DND-41 (cell line): ENCODE measurements at regions not wholly inside any gene's neighbourhood (a gene's known extent, or its start where the extent isn't known, plus 50 kb on each side); places are given as distances from the start of the nearest gene placed in this dataset.
"Not testable (repeated sequence)": the region's sequence is repeated elsewhere in the genome, so short reads cannot be mapped to it uniquely, and the experiment has no call there.

ENCODE experiments used
- ATAC-seq: fragments of 200-7000 bp; cut with Tn5 transposase; 3 replicates; pipeline ENCODE4 v1.9.1; 2021; ENCODE audit warnings: low read depth; ENCODE audit not compliant: insufficient read depth
- DNase-seq: peaks from one replicate; pipeline ENCODE4 v3.0.0-alpha.2; 2020
- H2AFZ ChIP-seq: 2 replicates; pipeline ENCODE4 v1.6.0; 2012; ENCODE audit warnings: low read depth, low read length
- H3K27ac ChIP-seq: 2 replicates; pipeline ENCODE4 v1.5.1; 2012; ENCODE audit warnings: low read length, inconsistent platforms
- H3K27me3 ChIP-seq: fragments of 200-600 bp; sonication (generic); 2 replicates; pipeline ENCODE4 v1.6.0; 2012; ENCODE audit warnings: low read length, mild to moderate bottlenecking, inconsistent platforms; ENCODE audit not compliant: insufficient read depth, poor library complexity
- H3K36me3 ChIP-seq: 2 replicates; pipeline ENCODE4 v1.5.1; 2012; ENCODE audit warnings: low read length, inconsistent platforms; ENCODE audit not compliant: insufficient read depth
- H3K4me1 ChIP-seq: 2 replicates; pipeline ENCODE4 v1.5.1; 2012; ENCODE audit warnings: mild to moderate bottlenecking, low read length; ENCODE audit not compliant: insufficient read depth
- H3K4me2 ChIP-seq: 2 replicates; pipeline ENCODE4 v1.6.0; 2012; ENCODE audit warnings: mild to moderate bottlenecking, moderate library complexity, low read length, inconsistent platforms; ENCODE audit not compliant: insufficient read depth
- H3K4me3 ChIP-seq, 2 experiments: fragments of 200-600 bp in 1 of 2; shearing (Covaris generic) in 1 of 2; 2 replicates each; pipeline ENCODE4 v1.5.1; 2012 to 2016; ENCODE audit warnings: inconsistent platforms in 2 of 2, low read length in 2 of 2, mild to moderate bottlenecking in 2 of 2, low read depth in 1 of 2, moderate library complexity in 1 of 2
- H3K79me2 ChIP-seq: 2 replicates; pipeline ENCODE4 v1.6.0; 2012; ENCODE audit warnings: low read length, inconsistent platforms; ENCODE audit not compliant: insufficient read depth
- H3K9ac ChIP-seq: 2 replicates; pipeline ENCODE4 v1.6.0; 2012; ENCODE audit warnings: low read depth, mild to moderate bottlenecking, inconsistent platforms, low read length, moderate library complexity
- H3K9me3 ChIP-seq: 2 replicates; pipeline ENCODE4 v1.5.1; 2012; ENCODE audit warnings: low read length, moderate library complexity, mild to moderate bottlenecking, inconsistent platforms; ENCODE audit not compliant: insufficient read depth, severe bottlenecking
- H4K20me1 ChIP-seq: 2 replicates; pipeline ENCODE4 v1.6.0; 2012; ENCODE audit warnings: low read length; ENCODE audit not compliant: insufficient read depth
- EZH2 ChIP-seq: IDR thresholded peaks from 3 replicates; pipeline ENCODE4 v1.6.1; 2012; ENCODE audit warnings: borderline replicate concordance, low read depth, mild to moderate bottlenecking, moderate library complexity, low read length, inconsistent platforms; ENCODE audit not compliant: severe bottlenecking
- TF ChIP-seq, protein P1 (sequence below): IDR thresholded peaks from 2 replicates; pipeline ENCODE4 v1.5.1; 2012; ENCODE audit warnings: borderline replicate concordance, low read length, moderate library complexity, mild to moderate bottlenecking; ENCODE audit not compliant: poor library complexity, severe bottlenecking; ENCODE audit errors: extremely low read depth

- DNase-seq (no peak), ATAC-seq (no peak)
- Histone ChIP-seq H4K20me1 (no peaks in the 10 kb centered on the region), H3K36me3 (no peaks in the 10 kb centered on the region), H3K9ac (no peak overlapping the region), H3K4me1 (peaks cover 26% of the 10 kb centered on the region), H2AFZ (no peak overlapping the region), H3K27me3 (no peaks in the 10 kb centered on the region), H3K79me2 (no peaks in the 10 kb centered on the region), H3K4me2 (no peak overlapping the region), H3K9me3 (no peaks in the 10 kb centered on the region), H3K4me3 (no peak overlapping the region), H3K27ac (no peak overlapping the region)
- TF ChIP-seq EZH2 = no peak
Observed at GRCh38 chr10:29378106-29378505, 89.2 kb downstream of the LYZL1 start.

- no peak for DNase-seq
- Histone ChIP-seq H3K4me2 (peak overlapping the region; percentile 58), H2AFZ (peak overlapping the region; percentile 74)
Observed at GRCh38 chr10:29379208-29379607, 90.3 kb downstream of the LYZL1 start.

DNA sequence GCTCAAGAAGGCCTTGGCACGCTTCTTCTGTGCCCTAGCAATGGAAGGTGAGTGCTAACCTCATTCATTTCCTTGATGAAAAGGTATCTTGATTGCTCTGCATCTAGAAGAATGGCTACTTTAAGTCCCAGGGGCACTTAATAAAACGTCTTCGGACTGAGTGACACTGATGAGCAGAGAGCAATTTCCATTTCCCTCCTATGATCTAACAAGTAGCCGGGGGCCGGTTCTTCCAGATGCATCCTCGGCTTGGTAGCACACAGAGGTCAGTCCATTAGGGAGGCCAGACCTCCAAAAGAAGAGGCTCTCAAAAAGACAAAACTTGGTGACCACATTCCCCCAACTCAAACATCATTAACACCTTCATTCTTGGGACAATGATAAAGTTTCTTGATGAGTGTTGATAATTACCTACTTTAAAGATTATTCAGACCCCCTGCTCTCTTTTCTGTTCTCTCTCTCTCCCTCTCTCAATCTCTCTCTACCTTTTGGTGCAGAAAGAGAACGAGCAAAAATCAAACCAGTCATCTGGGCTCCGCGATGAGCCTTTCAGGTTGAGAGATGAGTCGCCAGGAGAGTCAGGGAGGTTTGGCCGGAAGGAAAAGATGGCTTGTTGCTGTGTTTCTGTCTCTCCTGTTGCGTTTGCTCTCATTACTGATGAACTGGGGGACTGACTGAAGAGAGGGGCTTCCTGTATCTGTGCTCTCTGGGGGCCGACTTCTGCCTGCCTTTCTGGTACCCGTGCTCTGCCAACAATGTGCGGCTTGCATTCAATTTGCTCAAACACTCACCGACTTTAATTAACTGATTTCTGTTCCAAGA is 91.1 kb downstream of the LYZL1 start:
- H3K27me3 ChIP-seq, H3K79me2 ChIP-seq, H4K20me1 ChIP-seq, DNase-seq, H3K9me3 ChIP-seq, H3K36me3 ChIP-seq: not testable (repeated sequence)
- Histone ChIP-seq H3K27ac (peak overlapping the region; percentile 63), H3K4me2 (peak overlapping the region; percentile 58), H2AFZ (peak overlapping the region; percentile 74), H3K4me1 (peaks cover 26% of the 10 kb centered on the region), H3K4me3 (peak overlapping the region in 1 of 2 experiments; percentile 34; a peak in 2 of 4 replicates), H3K9ac (peak overlapping the region; percentile 29; the same call in 1 of the 2 replicates)
- peak; percentile 88 for ATAC-seq

More at GRCh38 chr10:29379208-29379607, 90.3 kb downstream of the LYZL1 start:
- Histone ChIP-seq H3K4me1 (peaks cover 26% of the 10 kb centered on the region), H3K79me2 (no peaks in the 10 kb centered on the region), H3K9me3 (no peaks in the 10 kb centered on the region), H3K36me3 (no peaks in the 10 kb centered on the region), H4K20me1 (no peaks in the 10 kb centered on the region), H3K9ac (no peak overlapping the region), H3K27me3 (no peaks in the 10 kb centered on the region), H3K27ac (no peak overlapping the region), H3K4me3 (no peak overlapping the region)
- ATAC-seq = no peak
- TF ChIP-seq, protein P1, sequence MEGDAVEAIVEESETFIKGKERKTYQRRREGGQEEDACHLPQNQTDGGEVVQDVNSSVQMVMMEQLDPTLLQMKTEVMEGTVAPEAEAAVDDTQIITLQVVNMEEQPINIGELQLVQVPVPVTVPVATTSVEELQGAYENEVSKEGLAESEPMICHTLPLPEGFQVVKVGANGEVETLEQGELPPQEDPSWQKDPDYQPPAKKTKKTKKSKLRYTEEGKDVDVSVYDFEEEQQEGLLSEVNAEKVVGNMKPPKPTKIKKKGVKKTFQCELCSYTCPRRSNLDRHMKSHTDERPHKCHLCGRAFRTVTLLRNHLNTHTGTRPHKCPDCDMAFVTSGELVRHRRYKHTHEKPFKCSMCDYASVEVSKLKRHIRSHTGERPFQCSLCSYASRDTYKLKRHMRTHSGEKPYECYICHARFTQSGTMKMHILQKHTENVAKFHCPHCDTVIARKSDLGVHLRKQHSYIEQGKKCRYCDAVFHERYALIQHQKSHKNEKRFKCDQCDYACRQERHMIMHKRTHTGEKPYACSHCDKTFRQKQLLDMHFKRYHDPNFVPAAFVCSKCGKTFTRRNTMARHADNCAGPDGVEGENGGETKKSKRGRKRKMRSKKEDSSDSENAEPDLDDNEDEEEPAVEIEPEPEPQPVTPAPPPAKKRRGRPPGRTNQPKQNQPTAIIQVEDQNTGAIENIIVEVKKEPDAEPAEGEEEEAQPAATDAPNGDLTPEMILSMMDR = no peak
- no peak for TF ChIP-seq EZH2

DNA sequence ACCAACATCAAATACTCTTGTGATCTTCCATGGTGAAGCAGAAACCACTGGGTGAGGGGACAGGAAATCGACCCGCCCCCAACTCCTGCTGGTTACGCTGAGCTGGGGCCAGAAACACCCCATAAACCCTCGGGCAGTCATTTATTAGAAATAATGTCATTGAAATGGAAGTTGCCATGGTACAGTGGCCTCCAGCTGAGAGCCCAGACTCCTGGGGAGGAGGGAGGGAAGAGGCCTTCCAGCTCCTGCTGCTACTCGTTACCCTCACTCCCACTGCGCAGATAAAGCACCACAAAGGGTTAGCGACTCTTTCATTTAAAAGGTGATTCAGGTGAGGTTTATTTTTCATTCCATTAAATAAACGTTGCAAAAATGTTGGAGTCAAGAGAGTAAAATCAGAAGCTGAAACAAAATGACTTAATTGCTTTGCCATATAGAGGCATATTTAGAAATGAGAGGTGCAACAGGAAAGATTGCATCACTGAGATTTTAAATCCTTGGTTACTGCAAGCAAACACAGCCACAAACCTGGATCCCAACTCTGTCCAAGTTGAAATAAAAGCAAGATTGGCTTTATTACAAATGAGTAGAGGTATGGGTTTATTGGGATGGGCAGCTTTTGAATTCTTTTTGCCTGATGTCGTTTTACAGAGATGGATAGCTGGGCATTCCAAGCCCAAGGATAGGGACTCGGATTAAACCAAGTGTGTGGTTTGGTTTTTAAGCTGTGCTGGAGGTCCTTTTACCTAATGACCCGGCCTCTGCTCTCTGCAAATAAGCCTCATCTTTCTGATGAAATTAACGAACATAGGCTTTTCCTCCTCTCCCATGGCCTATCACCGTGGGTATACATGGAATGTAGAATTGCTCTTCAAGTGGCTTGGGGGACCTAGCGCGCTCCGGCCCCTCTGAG is 92.0 kb downstream of the LYZL1 start:
- peak; percentile 72 for DNase-seq
- not testable (repeated sequence) for H3K9me3 ChIP-seq, H3K9ac ChIP-seq, ATAC-seq, H3K27me3 ChIP-seq, H4K20me1 ChIP-seq, H3K36me3 ChIP-seq, H3K79me2 ChIP-seq
- Histone ChIP-seq H3K4me3 (peak overlapping the region in 1 of 2 experiments; percentile 34; a peak in 2 of 4 replicates), H3K4me2 (peak overlapping the region; percentile 58), H3K27ac (peak overlapping the region; percentile 63), H2AFZ (peak overlapping the region; percentile 74), H3K4me1 (peaks cover 26% of the 10 kb centered on the region)
